Spleen (tissue), 11 donors: ENCODE measurements at regions not wholly inside any gene's neighbourhood (a gene's known extent, or its start where the extent isn't known, plus 50 kb on each side); places are given as distances from the start of the nearest gene placed in this dataset.

Source experiments
- DNase-seq: peaks from one replicate; pipeline ENCODE4 v3.0.0-alpha.2; 2020
- H3K27ac ChIP-seq, 8 donors: fragments of 200-600 bp; sonication (generic) in 7 of 8; 1 replicate in 4 of 8; 2 replicates in 4 of 8; pipeline versions ENCODE4 v1.5.0 to v1.8.0; 2016 to 2021; ENCODE audit warnings: inconsistent platforms in 4 of 8, mild to moderate bottlenecking in 4 of 8, moderate library complexity in 1 of 8
- H3K27me3 ChIP-seq, 7 donors: fragments of 200-600 bp; sonication (generic) in 6 of 7; replicated peaks in 1 of 7; 1 replicate in 4 of 7; 2 replicates in 3 of 7; pipeline versions ENCODE4 v1.5.0 to v1.8.0; 2016 to 2021; ENCODE audit warnings: inconsistent platforms in 3 of 7, mild to moderate bottlenecking in 1 of 7
- H3K36me3 ChIP-seq, 6 donors: fragments of 200-600 bp; sonication (generic) in 5 of 6; 1 replicate in 4 of 6; 2 replicates in 2 of 6; pipeline versions ENCODE4 v1.5.0 to v1.8.0; 2016 to 2021; ENCODE audit warnings: inconsistent platforms in 2 of 6
- H3K4me1 ChIP-seq, 6 donors: fragments of 200-600 bp; sonication (generic) in 5 of 6; 1 replicate in 3 of 6; 2 replicates in 3 of 6; pipeline versions ENCODE4 v1.5.0 to v1.8.0; 2016 to 2021; ENCODE audit warnings: inconsistent platforms in 3 of 6
- H3K4me3 ChIP-seq, 8 donors: fragments of 200-600 bp; sonication (generic) in 7 of 8; 1 replicate in 4 of 8; 2 replicates in 4 of 8; pipeline versions ENCODE4 v1.5.0 to v1.8.0; 2016 to 2021; ENCODE audit warnings: inconsistent platforms in 4 of 8, mild to moderate bottlenecking in 4 of 8, moderate library complexity in 2 of 8
- H3K9me3 ChIP-seq, 8 donors: fragments of 200-600 bp; sonication (generic) in 7 of 8; 1 replicate in 4 of 8; 2 replicates in 4 of 8; pipeline versions ENCODE4 v1.5.0 to v1.8.0; 2016 to 2021; ENCODE audit warnings: inconsistent platforms in 4 of 8
- POLR2A ChIP-seq, 3 donors: fragments of 450-650 bp; IDR thresholded peaks; one replicate each; pipeline ENCODE4 v1.5.1; 2017; ENCODE audit warnings: antibody characterized with exemption in 3 of 3, mild to moderate bottlenecking in 1 of 3
- POLR2AphosphoS5 ChIP-seq, 3 donors: sonication (generic); formaldehyde crosslinking; IDR thresholded peaks; one replicate each; pipeline ENCODE4 v1.5.1; 2017; ENCODE audit warnings: antibody characterized with exemption in 3 of 3
- WGBS, 5 donors: extraction: QIAGEN DNeasy Blood & Tissue Kit in 3 of 5; methylation state at CpG; one replicate each; pipeline versions ENCODE4 v1.1.5 to v1.1.7; 2013 to 2018; 5-methylcytosine and 5-hydroxymethylcytosine counted together
- intact Hi-C: fragments of 100-400 bp; cut with DNase I; formaldehyde crosslinking; loops from one replicate; pipeline ENCODE4 v1.15.0; 2023; ENCODE audit warnings: low total_unique reads
- TF ChIP-seq, protein P1 (sequence below), 11 experiments: fragments of 200-600 bp in 7 of 11; fragments of 450-650 bp in 4 of 11; sonication (generic) in 4 of 11; IDR thresholded peaks in 8 of 11; conservative IDR thresholded peaks in 3 of 11; 1 replicate in 7 of 11; 2 replicates in 4 of 11; pipeline versions ENCODE4 v1.4.0 to v1.8.0; 2016 to 2021; ENCODE audit warnings: antibody characterized with exemption in 11 of 11, inconsistent platforms in 4 of 11, mild to moderate bottlenecking in 1 of 11
- donor health status: healthy with polysubstance abuse.
- donor health status: DM: no; HTN: no; CAD: no; lungs with moderate emphysema.
- donor health status: DM: no; HTN: no; CAD: no.
- donor health status: Bipolar disorder and iron deficiency.
- donor health status: healthy.
- donor health status: DM: no; HTN: no; CAD: no.
- donor health status: DM: yes; HTN: yes; CAD: no.

DNA sequence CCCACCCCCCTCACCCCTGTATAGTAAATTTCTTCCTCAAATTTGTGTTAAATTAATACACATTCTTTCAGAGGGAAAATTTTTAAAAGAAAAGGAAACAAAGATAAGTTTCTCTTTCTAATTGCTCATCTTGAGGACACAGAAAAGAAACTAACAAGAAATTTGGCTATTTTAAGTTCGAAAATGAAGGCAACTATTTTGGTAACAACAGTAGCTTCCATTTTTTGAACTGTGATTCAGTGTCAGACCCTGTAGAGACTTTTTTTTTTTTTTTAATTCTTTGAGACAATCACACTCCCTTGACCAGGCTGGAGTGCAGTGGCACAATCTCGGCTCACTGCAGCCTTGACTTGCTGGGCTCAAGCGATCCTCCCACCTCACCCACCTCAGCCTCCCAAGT lies 194.9 kb downstream of the SS18 start:
- WGBS, 5 donors = 71 to 91% (median 83%) methylated on average over 3 of the region's 3 CpGs
- H3K27ac ChIP-seq = no peak overlapping the region
- H3K27me3 ChIP-seq = no peaks in the 10 kb centered on the region
- H3K9me3 ChIP-seq = peaks cover 0 to 2% (median 0%) of the 10 kb centered on the region in 8 donors
- TF ChIP-seq POLR2AphosphoS5 (IDR thresholded peaks at IDR 0.05) (no peak), POLR2A (IDR thresholded peaks at IDR 0.05) (no peak)
- TF ChIP-seq, protein P1, sequence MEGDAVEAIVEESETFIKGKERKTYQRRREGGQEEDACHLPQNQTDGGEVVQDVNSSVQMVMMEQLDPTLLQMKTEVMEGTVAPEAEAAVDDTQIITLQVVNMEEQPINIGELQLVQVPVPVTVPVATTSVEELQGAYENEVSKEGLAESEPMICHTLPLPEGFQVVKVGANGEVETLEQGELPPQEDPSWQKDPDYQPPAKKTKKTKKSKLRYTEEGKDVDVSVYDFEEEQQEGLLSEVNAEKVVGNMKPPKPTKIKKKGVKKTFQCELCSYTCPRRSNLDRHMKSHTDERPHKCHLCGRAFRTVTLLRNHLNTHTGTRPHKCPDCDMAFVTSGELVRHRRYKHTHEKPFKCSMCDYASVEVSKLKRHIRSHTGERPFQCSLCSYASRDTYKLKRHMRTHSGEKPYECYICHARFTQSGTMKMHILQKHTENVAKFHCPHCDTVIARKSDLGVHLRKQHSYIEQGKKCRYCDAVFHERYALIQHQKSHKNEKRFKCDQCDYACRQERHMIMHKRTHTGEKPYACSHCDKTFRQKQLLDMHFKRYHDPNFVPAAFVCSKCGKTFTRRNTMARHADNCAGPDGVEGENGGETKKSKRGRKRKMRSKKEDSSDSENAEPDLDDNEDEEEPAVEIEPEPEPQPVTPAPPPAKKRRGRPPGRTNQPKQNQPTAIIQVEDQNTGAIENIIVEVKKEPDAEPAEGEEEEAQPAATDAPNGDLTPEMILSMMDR (IDR thresholded peaks at IDR 0.05 in 8 of 11, conservative IDR thresholded peaks at IDR 0.05 in 3 of 11) = no peak
- intact Hi-C loops = no loop called here
- no peaks in the 10 kb centered on the region for H3K36me3 ChIP-seq
- no peak overlapping the region for H3K4me3 ChIP-seq
- peaks cover 0 to 3% (median 0%) of the 10 kb centered on the region in 6 donors for H3K4me1 ChIP-seq
- DNase-seq = no peak

DNA sequence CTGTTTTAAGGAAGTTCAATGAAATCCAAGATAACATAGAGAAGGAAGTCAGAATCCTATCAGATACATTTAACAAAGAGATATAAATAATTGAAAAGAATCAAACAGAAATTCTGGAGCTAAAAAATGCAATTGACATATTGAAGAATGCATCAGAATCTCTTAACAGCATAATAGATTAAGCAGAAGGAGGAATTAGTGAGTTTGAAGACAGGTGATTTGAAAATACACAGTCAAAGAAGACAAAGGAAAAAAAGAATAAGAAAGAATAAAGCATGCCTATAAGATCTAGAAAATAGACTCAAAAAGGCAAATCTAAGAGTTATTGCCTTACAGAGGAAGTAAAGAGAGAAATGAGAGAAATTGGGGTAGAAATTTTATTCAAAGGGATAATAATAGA lies 204.1 kb downstream of the SS18 start:
- no peaks in the 10 kb centered on the region for H3K4me1 ChIP-seq
- H3K36me3 ChIP-seq = no peaks in the 10 kb centered on the region
- no peaks in the 10 kb centered on the region for H3K27me3 ChIP-seq
- no peak overlapping the region for H3K27ac ChIP-seq
- peaks cover 5 to 36% (median 21%) of the 10 kb centered on the region in 8 donors for H3K9me3 ChIP-seq
- intact Hi-C loops = no loop called here
- no peak overlapping the region for H3K4me3 ChIP-seq
- DNase-seq = no peak
- TF ChIP-seq, protein P1 (IDR thresholded peaks at IDR 0.05 in 8 of 11, conservative IDR thresholded peaks at IDR 0.05 in 3 of 11) = no peak
- TF ChIP-seq POLR2A (IDR thresholded peaks at IDR 0.05) (no peak), POLR2AphosphoS5 (IDR thresholded peaks at IDR 0.05) (no peak)

DNA sequence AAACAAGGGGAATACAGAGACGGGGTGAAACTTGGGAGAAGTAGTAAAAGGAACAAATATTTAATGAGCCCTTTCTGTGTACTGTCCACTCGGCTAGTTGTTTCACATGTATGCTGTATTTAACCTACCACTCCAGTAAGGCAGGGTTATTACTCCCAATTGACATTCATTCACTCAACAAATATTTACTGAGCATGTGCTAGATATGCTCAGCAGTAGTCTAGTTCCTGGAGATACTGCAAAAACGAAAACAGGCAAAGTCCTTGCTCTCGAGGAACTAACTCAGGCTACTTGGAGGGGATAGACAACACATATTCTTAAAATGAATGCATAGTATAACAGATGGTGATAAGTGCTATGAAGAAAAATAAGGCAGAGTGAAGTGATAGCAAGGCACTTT lies 207.3 kb downstream of the SS18 start:
- Histone ChIP-seq H3K36me3 (no peaks in the 10 kb centered on the region), H3K27ac (no peak overlapping the region), H3K4me1 (no peaks in the 10 kb centered on the region), H3K4me3 (no peak overlapping the region), H3K27me3 (no peaks in the 10 kb centered on the region), H3K9me3 (peaks cover 5 to 31% (median 19%) of the 10 kb centered on the region in 8 donors)
- TF ChIP-seq POLR2AphosphoS5 (IDR thresholded peaks at IDR 0.05) (no peak), POLR2A (IDR thresholded peaks at IDR 0.05) (no peak)
- TF ChIP-seq, protein P1 (IDR thresholded peaks at IDR 0.05 in 8 of 11, conservative IDR thresholded peaks at IDR 0.05 in 3 of 11) = no peak
- no peak for DNase-seq
- 64 to 84% (median 76%) methylated on average over 4 of the region's 4 CpGs for WGBS, 5 donors
- intact Hi-C loops = no loop called here

DNA sequence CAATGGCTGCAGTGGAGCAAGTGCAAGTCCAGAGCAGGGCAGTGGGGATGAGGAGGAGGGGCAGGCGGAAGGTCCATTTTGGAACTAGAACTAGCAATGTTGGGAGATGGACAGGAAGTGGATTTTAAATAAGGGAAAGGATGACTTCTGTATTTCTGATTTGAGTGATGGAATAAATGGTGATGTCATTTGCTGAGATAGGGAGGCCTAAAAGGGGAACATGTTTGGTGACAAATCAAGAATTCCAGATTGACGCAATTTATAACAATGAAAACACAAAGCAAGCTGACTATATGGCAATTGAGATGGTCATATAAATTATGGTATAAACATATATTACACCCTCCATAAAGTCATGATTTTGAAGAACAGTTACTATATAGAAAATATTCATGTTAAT lies 209.3 kb downstream of the SS18 start:
- no peaks in the 10 kb centered on the region for H3K36me3 ChIP-seq
- H3K27me3 ChIP-seq = peaks cover 0 to 11% (median 0%) of the 10 kb centered on the region in 7 donors
- intact Hi-C loops = no loop called here
- WGBS, 5 donors = 88 to 97% (median 92%) methylated on average over 2 of the region's 2 CpGs
- peaks cover 1 to 13% (median 9%) of the 10 kb centered on the region in 8 donors for H3K9me3 ChIP-seq
- no peaks in the 10 kb centered on the region for H3K4me1 ChIP-seq
- TF ChIP-seq POLR2A (IDR thresholded peaks at IDR 0.05) = no peak
- TF ChIP-seq, protein P1 (IDR thresholded peaks at IDR 0.05 in 8 of 11, conservative IDR thresholded peaks at IDR 0.05 in 3 of 11) = no peak
- TF ChIP-seq POLR2AphosphoS5 (IDR thresholded peaks at IDR 0.05) = no peak
- DNase-seq = no peak
- H3K27ac ChIP-seq = no peak overlapping the region
- H3K4me3 ChIP-seq = no peak overlapping the region
